ENCODE measurements at regions not wholly inside any gene's neighbourhood (a gene's known extent, or its start where the extent isn't known, plus 50 kb on each side); places are given as distances from the start of the nearest gene placed in this dataset.

DNA sequence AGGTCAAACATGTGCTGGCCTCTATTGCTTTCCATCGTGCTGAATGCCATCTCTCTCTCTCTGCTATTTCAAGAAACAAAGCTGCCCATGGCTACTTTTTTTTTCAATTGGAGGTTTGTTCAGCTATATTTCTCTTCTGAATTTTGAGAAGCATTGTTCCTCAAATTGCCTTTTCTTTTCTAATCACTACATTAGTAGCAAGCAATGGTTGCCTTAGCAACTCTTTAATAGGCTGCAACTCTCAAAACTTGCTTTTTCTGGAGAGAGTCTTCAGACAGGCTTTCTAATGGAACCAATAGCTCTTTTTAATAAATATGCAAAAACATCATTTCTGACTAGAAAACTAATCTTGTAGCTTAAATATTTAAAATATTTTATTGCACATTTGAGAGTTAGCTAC is 439.0 kb downstream of the LRRIQ3 start:
- TF ChIP-seq SUZ12 (IDR thresholded peaks at IDR 0.05; ENCODE audit: extremely low read depth, insufficient read depth, insufficient read length) (no peak), ZNF274 (IDR thresholded peaks at IDR 0.05; ENCODE audit: low read depth, low read length) (no peak), YY1 (IDR thresholded peaks at IDR 0.05; ENCODE audit: insufficient read depth, insufficient read length) (no peak)

Data from NT2/D1 (cell line).